ENCODE measurements at regions not wholly inside any gene's neighbourhood (a gene's known extent, or its start where the extent isn't known, plus 50 kb on each side); places are given as distances from the start of the nearest gene placed in this dataset.

DNA sequence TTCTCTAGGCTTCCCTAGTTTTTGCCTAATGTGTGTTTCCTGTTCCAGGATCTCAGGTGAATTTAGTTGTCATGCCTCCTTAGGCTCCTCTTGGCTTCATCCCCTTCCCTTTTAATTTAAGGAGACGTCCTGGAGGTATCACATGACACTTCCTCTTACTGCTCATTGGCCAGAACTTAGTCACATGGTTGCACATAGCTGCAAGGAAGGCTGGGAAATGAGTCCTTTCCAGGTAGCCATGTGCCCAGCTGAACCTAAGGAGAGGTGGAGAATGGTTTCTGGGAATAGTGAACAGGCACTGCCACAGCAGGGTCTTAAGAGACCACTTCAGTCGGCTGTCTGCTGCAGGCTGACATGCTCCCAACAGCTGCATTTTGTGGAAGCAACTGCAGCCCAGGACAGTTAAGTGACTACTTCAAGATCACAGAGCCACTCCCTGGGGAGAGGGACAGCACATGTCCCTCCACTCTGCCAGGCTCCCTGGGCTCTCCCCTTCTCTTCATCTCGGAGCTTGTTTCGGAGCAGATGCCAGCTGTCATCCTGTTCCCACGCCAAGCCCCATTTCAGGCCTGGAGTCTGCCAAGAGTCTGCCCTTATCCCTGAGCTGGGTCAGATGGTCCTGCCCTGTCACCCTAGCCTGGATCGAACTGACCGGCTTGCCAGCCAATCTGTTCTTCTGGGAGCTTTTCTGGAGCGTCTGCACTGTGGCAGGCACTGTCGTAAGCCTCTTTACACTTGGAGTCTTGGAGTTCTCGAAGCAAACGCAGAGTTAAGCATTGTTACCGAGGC, 81.4 kb upstream of the FOXF1 start:
- H3K9me3 ChIP-seq (replicated peaks; ENCODE audit: insufficient read depth, low read length), result no peaks in the 10 kb centered on the region
- peaks cover 37% of the 10 kb centered on the region; the same call in 1 of the 2 replicates for H3K27me3 ChIP-seq (replicated peaks; ENCODE audit: insufficient read depth, low read length)
- no peaks in the 10 kb centered on the region for H3K36me3 ChIP-seq (replicated peaks; ENCODE audit: insufficient read depth, low read length)
- no peak overlapping the region for H2AFZ ChIP-seq (ENCODE audit: low read length)
- H3K9ac ChIP-seq (ENCODE audit: low read length), result no peak overlapping the region
- H3K9me2 ChIP-seq (replicated peaks; ENCODE audit: insufficient read depth, low read length), result no peaks in the 10 kb centered on the region
- no peaks in the 10 kb centered on the region for H4K20me1 ChIP-seq (ENCODE audit: insufficient read depth, low read length)
- DNase-seq, result no peak
- H3K4me2 ChIP-seq (ENCODE audit: low read depth, low read length), result no peak overlapping the region
- no peak overlapping the region for H3K27ac ChIP-seq (ENCODE audit: low read length)
- H3K79me2 ChIP-seq (ENCODE audit: low read length), result no peaks in the 10 kb centered on the region
- no peaks in the 10 kb centered on the region for H3K4me1 ChIP-seq (ENCODE audit: low read length)
- H3F3A ChIP-seq (ENCODE audit: insufficient read depth, low read length), result no peaks in the 10 kb centered on the region
- no peak for TF ChIP-seq EZH2phosphoT487 (IDR thresholded peaks at IDR 0.05; ENCODE audit: low read length)
- no peak overlapping the region for H3K4me3 ChIP-seq (ENCODE audit: low read length)

- H3K27ac ChIP-seq (ENCODE audit: low read length), result no peak overlapping the region
- H3K27me3 ChIP-seq (replicated peaks; ENCODE audit: insufficient read depth, low read length), result peaks cover 35% of the 10 kb centered on the region; the same call in 1 of the 2 replicates
- no peaks in the 10 kb centered on the region for H3K9me3 ChIP-seq (replicated peaks; ENCODE audit: insufficient read depth, low read length)
- no peak overlapping the region for H2AFZ ChIP-seq (ENCODE audit: low read length)
- H3K9me2 ChIP-seq (replicated peaks; ENCODE audit: insufficient read depth, low read length), result no peaks in the 10 kb centered on the region
- H3K4me1 ChIP-seq (ENCODE audit: low read length), result no peaks in the 10 kb centered on the region
- no peaks in the 10 kb centered on the region for H3K79me2 ChIP-seq (ENCODE audit: low read length)
- no peaks in the 10 kb centered on the region for H3K36me3 ChIP-seq (replicated peaks; ENCODE audit: insufficient read depth, low read length)
- TF ChIP-seq EZH2 (optimal IDR thresholded peaks at IDR 0.05; ENCODE audit: low read depth, low read length) (no peak), CTCF (IDR thresholded peaks at IDR 0.05; ENCODE audit: low read length) (no peak), EZH2phosphoT487 (IDR thresholded peaks at IDR 0.05; ENCODE audit: low read length) (no peak)
- no peak for DNase-seq
- no peak overlapping the region for H3K9ac ChIP-seq (ENCODE audit: low read length)
- H3K4me3 ChIP-seq (ENCODE audit: low read length), result no peak overlapping the region
- no peak overlapping the region for H3K4me2 ChIP-seq (ENCODE audit: low read depth, low read length)
- no peaks in the 10 kb centered on the region for H4K20me1 ChIP-seq (ENCODE audit: insufficient read depth, low read length)
- no peaks in the 10 kb centered on the region for H3F3A ChIP-seq (ENCODE audit: insufficient read depth, low read length)
Measured at GRCh38 chr16:86429663-86430062, 80.7 kb upstream of the FOXF1 start.

DNA sequence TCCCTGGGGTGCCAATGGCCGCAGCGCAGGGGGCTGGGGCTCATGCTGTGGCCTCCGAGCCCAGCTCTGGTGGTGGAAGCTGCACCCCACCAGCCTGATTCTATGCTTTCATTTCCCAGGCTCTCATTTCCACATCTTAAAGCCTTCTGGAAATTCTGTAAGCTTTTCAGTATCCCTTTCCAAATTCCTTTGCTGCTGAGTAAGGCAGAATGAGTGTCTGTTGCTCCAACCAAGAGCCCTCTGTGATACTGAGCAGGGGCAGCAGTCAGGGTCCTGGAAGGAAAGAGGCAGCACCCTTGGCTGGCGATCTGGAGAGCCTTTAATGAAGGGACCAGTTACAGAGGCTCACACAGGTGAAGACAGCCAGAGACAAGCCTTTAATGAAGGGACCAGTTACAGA, 79.5 kb upstream of the FOXF1 start:
- Histone ChIP-seq H3K9me3 (replicated peaks; ENCODE audit: insufficient read depth, low read length) (no peaks in the 10 kb centered on the region), H3K9me2 (replicated peaks; ENCODE audit: insufficient read depth, low read length) (no peaks in the 10 kb centered on the region), H3K4me2 (ENCODE audit: low read depth, low read length) (no peak overlapping the region), H2AFZ (ENCODE audit: low read length) (no peak overlapping the region), H4K20me1 (ENCODE audit: insufficient read depth, low read length) (no peaks in the 10 kb centered on the region), H3K27ac (ENCODE audit: low read length) (no peak overlapping the region), H3K4me3 (ENCODE audit: low read length) (no peak overlapping the region), H3K27me3 (replicated peaks; ENCODE audit: insufficient read depth, low read length) (peaks cover 30% of the 10 kb centered on the region; the same call in 1 of the 2 replicates), H3K9ac (ENCODE audit: low read length) (no peak overlapping the region), H3K79me2 (ENCODE audit: low read length) (no peaks in the 10 kb centered on the region), H3K4me1 (ENCODE audit: low read length) (no peaks in the 10 kb centered on the region), H3F3A (ENCODE audit: insufficient read depth, low read length) (no peaks in the 10 kb centered on the region), H3K36me3 (replicated peaks; ENCODE audit: insufficient read depth, low read length) (no peaks in the 10 kb centered on the region)
- no peak for DNase-seq
- TF ChIP-seq EZH2phosphoT487 (IDR thresholded peaks at IDR 0.05; ENCODE audit: low read length) (no peak), EZH2 (optimal IDR thresholded peaks at IDR 0.05; ENCODE audit: low read depth, low read length) (no peak), CTCF (IDR thresholded peaks at IDR 0.05; ENCODE audit: low read length) (no peak)

- Histone ChIP-seq H2AFZ (ENCODE audit: low read length) (no peak overlapping the region), H3K4me3 (ENCODE audit: low read length) (no peak overlapping the region), H3K9ac (ENCODE audit: low read length) (no peak overlapping the region), H3K9me2 (replicated peaks; ENCODE audit: insufficient read depth, low read length) (no peaks in the 10 kb centered on the region), H3K27ac (ENCODE audit: low read length) (no peak overlapping the region), H3K4me2 (ENCODE audit: low read depth, low read length) (no peak overlapping the region), H3K4me1 (ENCODE audit: low read length) (no peaks in the 10 kb centered on the region), H4K20me1 (ENCODE audit: insufficient read depth, low read length) (no peaks in the 10 kb centered on the region), H3K79me2 (ENCODE audit: low read length) (no peaks in the 10 kb centered on the region), H3K36me3 (replicated peaks; ENCODE audit: insufficient read depth, low read length) (no peaks in the 10 kb centered on the region), H3K27me3 (replicated peaks; ENCODE audit: insufficient read depth, low read length) (peaks cover 30% of the 10 kb centered on the region; the same call in 1 of the 2 replicates), H3K9me3 (replicated peaks; ENCODE audit: insufficient read depth, low read length) (no peaks in the 10 kb centered on the region), H3F3A (ENCODE audit: insufficient read depth, low read length) (no peaks in the 10 kb centered on the region)
- TF ChIP-seq CTCF (IDR thresholded peaks at IDR 0.05; ENCODE audit: low read length), result no peak
- TF ChIP-seq EZH2phosphoT487 (IDR thresholded peaks at IDR 0.05; ENCODE audit: low read length), result no peak
- TF ChIP-seq EZH2 (optimal IDR thresholded peaks at IDR 0.05; ENCODE audit: low read depth, low read length), result no peak
- no peak for DNase-seq
Measured at GRCh38 chr16:86431540-86431939, 78.8 kb upstream of the FOXF1 start.
